Caco-2 (cell line): ENCODE measurements at regions not wholly inside any gene's neighbourhood (a gene's known extent, or its start where the extent isn't known, plus 50 kb on each side); places are given as distances from the start of the nearest gene placed in this dataset.

Experiments used
- BruUV-seq: library from RNA; stranded (reverse); fragments of 400-500 nt; replicated peaks from 2 replicates; lab custom pipeline; 2021; lab: Mats Ljungman, UMichigan
- CTCF ChIA-PET: fragments of 300-600 bp; sonication (Branson Sonifier 250); formaldehyde crosslinking; loops from one replicate; lab custom pipeline; 2022; ENCODE audit warnings: antibody characterized with exemption; lab: Charles Lee
- POLR2A ChIA-PET: fragments of 300-600 bp; sonication (Branson Sonifier 250); formaldehyde crosslinking; loops from one replicate; lab custom pipeline; 2022; ENCODE audit warnings: antibody characterized with exemption; lab: Charles Lee
- DNase-seq, 2 experiments: peaks; one replicate each; pipeline versions ENCODE4 v3.0.0 to v3.0.0-alpha.2; 2020 to 2022
- H3K27me3 ChIP-seq: replicated peaks from 2 replicates; pipeline ENCODE4 v1.6.0; 2011; ENCODE audit warnings: low read length; ENCODE audit not compliant: control insufficient read depth, insufficient read depth
- H3K36me3 ChIP-seq: 2 replicates; pipeline ENCODE4 v1.5.1; 2011; ENCODE audit warnings: low read length; ENCODE audit not compliant: control insufficient read depth, insufficient read depth
- H3K4me1 ChIP-seq: fragments of 250-450 bp; sonication (Bioruptor Pico); 2 replicates; pipeline ENCODE4 v1.5.1; 2020; ENCODE audit warnings: mild to moderate bottlenecking
- H3K4me3 ChIP-seq: 2 replicates; pipeline ENCODE4 v1.5.1; 2011; ENCODE audit warnings: low read depth, mild to moderate bottlenecking, control low read depth, low read length
- H3K9me3 ChIP-seq: fragments of 250-450 bp; sonication (Bioruptor Pico); 2 replicates; pipeline ENCODE4 v1.5.1; 2020; ENCODE audit warnings: mild to moderate bottlenecking, moderate library complexity
- H3K27ac Mint-ChIP-seq: one replicate; pipeline ENCODE4 v1.8.0; 2022; ENCODE audit warnings: mixed read lengths; ENCODE audit not compliant: unreplicated experiment
- H3K27me3 Mint-ChIP-seq: one replicate; pipeline ENCODE4 v1.8.0; 2022; ENCODE audit warnings: mixed read lengths; ENCODE audit not compliant: insufficient read depth, unreplicated experiment
- H3K36me3 Mint-ChIP-seq: one replicate; pipeline ENCODE4 v1.8.0; 2022; ENCODE audit warnings: mild to moderate bottlenecking, mixed read lengths; ENCODE audit not compliant: insufficient read depth, unreplicated experiment
- H3K4me1 Mint-ChIP-seq: one replicate; pipeline ENCODE4 v1.8.0; 2022; ENCODE audit warnings: low read depth, mixed read lengths; ENCODE audit not compliant: unreplicated experiment
- H3K4me3 Mint-ChIP-seq: one replicate; pipeline ENCODE4 v1.8.0; 2022; ENCODE audit warnings: mild to moderate bottlenecking, moderate library complexity, mixed read lengths; ENCODE audit not compliant: unreplicated experiment
- H3K9me3 Mint-ChIP-seq: one replicate; pipeline ENCODE4 v1.8.0; 2022; ENCODE audit warnings: mixed read lengths; ENCODE audit not compliant: unreplicated experiment
- CTCF ChIP-seq, 2 experiments: fragments of 200-600 bp in 1 of 2; IDR thresholded peaks; 1 replicate in 1 of 2; 2 replicates in 1 of 2; pipeline versions ENCODE4 v1.5.1 to v1.8.0; 2011 to 2022; ENCODE audit warnings: antibody characterized with exemption in 1 of 2, control low read depth in 1 of 2, inconsistent platforms in 1 of 2, low read depth in 1 of 2, low read length in 1 of 2, mild to moderate bottlenecking in 1 of 2, moderate library complexity in 1 of 2; ENCODE audit not compliant: insufficient read depth in 1 of 2, severe bottlenecking in 1 of 2, unreplicated experiment in 1 of 2
- intact Hi-C: fragments of 100-400 bp; cut with micrococcal nuclease; formaldehyde crosslinking; loops from one replicate; pipeline ENCODE4 v1.10.0; 2022; ENCODE audit not compliant: unreplicated experiment

- CTCF ChIA-PET: no interaction called here
- Mint-ChIP-seq H3K9me3 (peaks cover 13% of the 10 kb centered on the region), H3K4me1 (peaks cover 15% of the 10 kb centered on the region), H3K4me3 (no peak overlapping the region), H3K36me3 (no peaks in the 10 kb centered on the region), H3K27me3 (no peaks in the 10 kb centered on the region), H3K27ac (no peak overlapping the region)
- Histone ChIP-seq H3K27me3 (no peaks in the 10 kb centered on the region), H3K4me3 (no peak overlapping the region), H3K9me3 (peaks cover 11% of the 10 kb centered on the region), H3K4me1 (peaks cover 16% of the 10 kb centered on the region), H3K36me3 (no peaks in the 10 kb centered on the region)
- DNase-seq: no peak
- TF ChIP-seq CTCF (IDR thresholded peaks at IDR 0.05; ENCODE audit: insufficient read depth in 1 of 2, low read depth in 1 of 2, low read length in 1 of 2, severe bottlenecking in 1 of 2, unreplicated experiment in 1 of 2): no peak
- intact Hi-C loops: no loop called here
- no TSS peak for BruUV-seq
- POLR2A ChIA-PET: no interaction called here
These were observed 173.5 kb downstream of the SCP2D1 start for GRCh38 chr20:18986895-18987580.

DNA sequence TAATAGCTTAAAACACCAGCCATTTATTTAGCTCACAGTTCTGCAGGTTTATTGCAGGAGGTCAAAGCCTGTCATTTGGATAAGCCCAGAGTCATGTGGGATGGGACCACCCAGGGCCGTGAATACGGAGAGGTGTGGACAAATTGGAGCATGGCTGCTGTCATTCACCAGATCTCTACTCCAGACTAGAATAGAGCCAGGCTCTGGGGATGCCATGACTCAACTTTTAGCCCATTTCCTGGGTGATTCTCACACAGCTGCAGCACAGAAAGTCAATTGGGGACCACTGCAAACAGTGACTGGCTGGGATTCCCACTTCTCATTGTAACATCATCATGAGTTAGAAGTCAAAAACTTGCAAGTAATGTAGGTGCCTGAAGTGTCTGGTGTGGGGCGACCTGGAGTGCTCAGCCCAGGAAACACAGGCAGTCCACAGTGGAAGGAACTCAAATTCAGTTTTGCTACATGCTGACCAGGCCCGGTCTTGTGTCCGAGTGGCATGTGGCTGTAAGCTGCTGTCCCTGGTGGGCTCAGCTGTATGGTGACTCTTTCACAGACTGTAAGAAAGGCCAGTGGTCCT lies 174.3 kb downstream of the SCP2D1 start:
- no peaks in the 10 kb centered on the region for H3K36me3 ChIP-seq
- H3K27me3 ChIP-seq: no peaks in the 10 kb centered on the region
- H3K9me3 ChIP-seq: peaks cover 15% of the 10 kb centered on the region
- no peak for TF ChIP-seq CTCF (IDR thresholded peaks at IDR 0.05; ENCODE audit: insufficient read depth in 1 of 2, low read depth in 1 of 2, low read length in 1 of 2, severe bottlenecking in 1 of 2, unreplicated experiment in 1 of 2)
- DNase-seq: no peak
- H3K27me3 Mint-ChIP-seq: no peaks in the 10 kb centered on the region
- H3K36me3 Mint-ChIP-seq: peaks cover 7% of the 10 kb centered on the region
- peaks cover 24% of the 10 kb centered on the region for H3K4me1 ChIP-seq
- no peak overlapping the region for H3K27ac Mint-ChIP-seq
- H3K4me3 Mint-ChIP-seq: no peak overlapping the region
- CTCF ChIA-PET: no interaction called here
- BruUV-seq: no TSS peak
- H3K9me3 Mint-ChIP-seq: peaks cover 13% of the 10 kb centered on the region
- H3K4me3 ChIP-seq: no peak overlapping the region
- POLR2A ChIA-PET: no interaction called here
- peaks cover 15% of the 10 kb centered on the region for H3K4me1 Mint-ChIP-seq
- intact Hi-C loops: no loop called here

GRCh38 chr20:18988701-18989100 lies 175.1 kb downstream of the SCP2D1 start:
- no TSS peak for BruUV-seq
- intact Hi-C loops: no loop called here
- peaks cover 7% of the 10 kb centered on the region for H3K36me3 Mint-ChIP-seq
- no peak overlapping the region for H3K27ac Mint-ChIP-seq
- CTCF ChIA-PET: no interaction called here
- H3K9me3 Mint-ChIP-seq: peaks cover 21% of the 10 kb centered on the region
- peaks cover 30% of the 10 kb centered on the region for H3K4me1 ChIP-seq
- H3K4me3 ChIP-seq: no peak overlapping the region
- no peaks in the 10 kb centered on the region for H3K27me3 ChIP-seq
- H3K4me3 Mint-ChIP-seq: no peak overlapping the region
- no peaks in the 10 kb centered on the region for H3K36me3 ChIP-seq
- H3K9me3 ChIP-seq: peaks cover 23% of the 10 kb centered on the region
- H3K27me3 Mint-ChIP-seq: no peaks in the 10 kb centered on the region
- DNase-seq: no peak
- no peak for TF ChIP-seq CTCF (IDR thresholded peaks at IDR 0.05; ENCODE audit: insufficient read depth in 1 of 2, low read depth in 1 of 2, low read length in 1 of 2, severe bottlenecking in 1 of 2, unreplicated experiment in 1 of 2)
- POLR2A ChIA-PET: no interaction called here
- H3K4me1 Mint-ChIP-seq: peaks cover 21% of the 10 kb centered on the region
